ENCODE measurements at regions not wholly inside any gene's neighbourhood (a gene's known extent, or its start where the extent isn't known, plus 50 kb on each side); places are given as distances from the start of the nearest gene placed in this dataset.

GRCh38 chr11:92482492-92483060, 258.0 kb downstream of the FAT3 start (continued):
- no peak for TF ChIP-seq CTCF (conservative IDR thresholded peaks at IDR 0.05; ENCODE audit: low read depth in 2 of 2)
- TF ChIP-seq, protein P1, sequence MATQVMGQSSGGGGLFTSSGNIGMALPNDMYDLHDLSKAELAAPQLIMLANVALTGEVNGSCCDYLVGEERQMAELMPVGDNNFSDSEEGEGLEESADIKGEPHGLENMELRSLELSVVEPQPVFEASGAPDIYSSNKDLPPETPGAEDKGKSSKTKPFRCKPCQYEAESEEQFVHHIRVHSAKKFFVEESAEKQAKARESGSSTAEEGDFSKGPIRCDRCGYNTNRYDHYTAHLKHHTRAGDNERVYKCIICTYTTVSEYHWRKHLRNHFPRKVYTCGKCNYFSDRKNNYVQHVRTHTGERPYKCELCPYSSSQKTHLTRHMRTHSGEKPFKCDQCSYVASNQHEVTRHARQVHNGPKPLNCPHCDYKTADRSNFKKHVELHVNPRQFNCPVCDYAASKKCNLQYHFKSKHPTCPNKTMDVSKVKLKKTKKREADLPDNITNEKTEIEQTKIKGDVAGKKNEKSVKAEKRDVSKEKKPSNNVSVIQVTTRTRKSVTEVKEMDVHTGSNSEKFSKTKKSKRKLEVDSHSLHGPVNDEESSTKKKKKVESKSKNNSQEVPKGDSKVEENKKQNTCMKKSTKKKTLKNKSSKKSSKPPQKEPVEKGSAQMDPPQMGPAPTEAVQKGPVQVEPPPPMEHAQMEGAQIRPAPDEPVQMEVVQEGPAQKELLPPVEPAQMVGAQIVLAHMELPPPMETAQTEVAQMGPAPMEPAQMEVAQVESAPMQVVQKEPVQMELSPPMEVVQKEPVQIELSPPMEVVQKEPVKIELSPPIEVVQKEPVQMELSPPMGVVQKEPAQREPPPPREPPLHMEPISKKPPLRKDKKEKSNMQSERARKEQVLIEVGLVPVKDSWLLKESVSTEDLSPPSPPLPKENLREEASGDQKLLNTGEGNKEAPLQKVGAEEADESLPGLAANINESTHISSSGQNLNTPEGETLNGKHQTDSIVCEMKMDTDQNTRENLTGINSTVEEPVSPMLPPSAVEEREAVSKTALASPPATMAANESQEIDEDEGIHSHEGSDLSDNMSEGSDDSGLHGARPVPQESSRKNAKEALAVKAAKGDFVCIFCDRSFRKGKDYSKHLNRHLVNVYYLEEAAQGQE (IDR thresholded peaks at IDR 0.05; ENCODE audit: unreplicated experiment): no peak
- TF ChIP-seq, protein P2, sequence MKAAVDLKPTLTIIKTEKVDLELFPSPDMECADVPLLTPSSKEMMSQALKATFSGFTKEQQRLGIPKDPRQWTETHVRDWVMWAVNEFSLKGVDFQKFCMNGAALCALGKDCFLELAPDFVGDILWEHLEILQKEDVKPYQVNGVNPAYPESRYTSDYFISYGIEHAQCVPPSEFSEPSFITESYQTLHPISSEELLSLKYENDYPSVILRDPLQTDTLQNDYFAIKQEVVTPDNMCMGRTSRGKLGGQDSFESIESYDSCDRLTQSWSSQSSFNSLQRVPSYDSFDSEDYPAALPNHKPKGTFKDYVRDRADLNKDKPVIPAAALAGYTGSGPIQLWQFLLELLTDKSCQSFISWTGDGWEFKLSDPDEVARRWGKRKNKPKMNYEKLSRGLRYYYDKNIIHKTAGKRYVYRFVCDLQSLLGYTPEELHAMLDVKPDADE (IDR thresholded peaks at IDR 0.05): no peak
- no peak for TF ChIP-seq STAT1 (IDR thresholded peaks at IDR 0.05; ENCODE audit: unreplicated experiment)
- no peak for TF ChIP-seq ZNF114 (CRISPR knock-in tag; IDR thresholded peaks at IDR 0.05)
- TF ChIP-seq ZNF331 (CRISPR knock-in tag; IDR thresholded peaks at IDR 0.05; ENCODE audit: low read depth): no peak

DNA sequence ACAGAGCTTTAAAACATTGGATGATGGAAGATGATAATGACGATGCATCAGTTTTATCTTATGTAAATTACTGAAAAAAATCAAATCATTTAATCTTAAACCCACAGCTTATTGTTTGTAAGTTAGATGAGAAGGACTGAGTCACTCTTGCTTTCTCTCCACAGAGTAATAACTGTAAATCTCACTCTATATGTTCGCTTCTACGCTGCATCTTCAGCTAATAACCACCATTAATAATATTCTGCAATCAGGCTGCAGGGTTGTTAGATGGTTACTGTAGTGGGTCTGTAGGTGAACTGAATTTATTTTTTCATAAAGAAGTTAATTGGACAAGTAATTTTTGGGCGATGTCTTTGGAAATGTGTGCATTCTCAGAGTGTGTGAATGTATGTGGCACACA, 260.0 kb downstream of the FAT3 start:
- no peaks in the 10 kb centered on the region for H3K36me3 ChIP-seq (ENCODE audit: insufficient read depth)
- H3K9me2 ChIP-seq (ENCODE audit: insufficient read depth): no peaks in the 10 kb centered on the region
- peaks cover 24% of the 10 kb centered on the region for H3K4me1 ChIP-seq (ENCODE audit: insufficient read depth)
- peaks cover 4% of the 10 kb centered on the region for H3K27me3 Mint-ChIP-seq (ENCODE audit: insufficient read depth, low read depth, poor library complexity)
- no peaks in the 10 kb centered on the region for H3K36me3 Mint-ChIP-seq (ENCODE audit: low read depth)
- DNase-seq (ENCODE audit: low spot score): no peak
- no peaks in the 10 kb centered on the region for H3K9me3 Mint-ChIP-seq
- no peak overlapping the region; the same call in 1 of the 2 replicates for H3K27ac Mint-ChIP-seq
- no peak overlapping the region for H3K4me2 ChIP-seq
- no peak for ATAC-seq
- peaks cover 34% of the 10 kb centered on the region for H3K79me2 ChIP-seq (replicated peaks; ENCODE audit: insufficient read depth)
- no peaks in the 10 kb centered on the region; the same call in 1 of the 2 replicates for H4K20me1 ChIP-seq (replicated peaks; ENCODE audit: insufficient read depth)
- H3K27me3 ChIP-seq (ENCODE audit: insufficient read depth): no peaks in the 10 kb centered on the region
- H3F3A ChIP-seq (replicated peaks; ENCODE audit: low read depth): no peaks in the 10 kb centered on the region
- H3K27ac ChIP-seq (ENCODE audit: low read depth): no peak overlapping the region
- no peak overlapping the region for H3K4me3 ChIP-seq
- H2AFZ ChIP-seq: no peak overlapping the region
- peaks cover 47% of the 10 kb centered on the region for H3K4me1 Mint-ChIP-seq
- no peak overlapping the region for H3K4me3 Mint-ChIP-seq
- no peak for TF ChIP-seq EZH2 (IDR thresholded peaks at IDR 0.05; ENCODE audit: low read depth, unreplicated experiment)
- TF ChIP-seq ZNF331 (CRISPR knock-in tag; IDR thresholded peaks at IDR 0.05; ENCODE audit: low read depth): no peak
- no peak for TF ChIP-seq STAT1 (IDR thresholded peaks at IDR 0.05; ENCODE audit: unreplicated experiment)
- TF ChIP-seq, protein P2 (IDR thresholded peaks at IDR 0.05): no peak
- TF ChIP-seq NANOG (IDR thresholded peaks at IDR 0.05; ENCODE audit: borderline replicate concordance): no peak
- no peak for TF ChIP-seq EZH2phosphoT487 (IDR thresholded peaks at IDR 0.05; ENCODE audit: unreplicated experiment)
- TF ChIP-seq ZNF462 (CRISPR knock-in tag; IDR thresholded peaks at IDR 0.05): no peak

Data from GM23338 (cell line).